IPS DF 4.7 (cell line): ENCODE measurements at regions not wholly inside any gene's neighbourhood (a gene's known extent, or its start where the extent isn't known, plus 50 kb on each side); places are given as distances from the start of the nearest gene placed in this dataset.
"Not testable (repeated sequence)": the region's sequence is repeated elsewhere in the genome, so short reads cannot be mapped to it uniquely, and the experiment has no call there.

Source experiments
- DNase-seq: peaks from one replicate; pipeline ENCODE4 v3.0.0-alpha.2; 2013; ENCODE audit warnings: low spot score; ENCODE audit errors: extremely low read depth

GRCh38 chr4:169898095-169898494 lies 128.1 kb downstream of the MFAP3L start:
- no peak for DNase-seq

GRCh38 chr4:169894767-169895166 lies 131.4 kb downstream of the MFAP3L start:
- DNase-seq, result not testable (repeated sequence)

- no peak for DNase-seq
Measured at GRCh38 chr4:169885893-169886292, 128.1 kb upstream of the HPF1 start.

GRCh38 chr4:169881769-169882168 lies 124.0 kb upstream of the HPF1 start:
- DNase-seq, result no peak

- no peak for DNase-seq
Measured at GRCh38 chr4:169870507-169870906, 112.8 kb upstream of the HPF1 start.

GRCh38 chr4:169869490-169869889 lies 111.7 kb upstream of the HPF1 start:
- no peak for DNase-seq

GRCh38 chr4:169861593-169861992 lies 103.8 kb upstream of the HPF1 start:
- DNase-seq, result no peak

GRCh38 chr4:169859366-169860216 lies 101.8 kb upstream of the HPF1 start:
- DNase-seq, result no peak

- no peak for DNase-seq
Measured at GRCh38 chr4:169854090-169854489, 96.3 kb upstream of the HPF1 start.

GRCh38 chr4:169852481-169852880 lies 94.7 kb upstream of the HPF1 start:
- no peak for DNase-seq

- DNase-seq, result no peak
Measured at GRCh38 chr4:169851750-169852149, 94.0 kb upstream of the HPF1 start.

GRCh38 chr4:169849456-169849855 lies 91.7 kb upstream of the HPF1 start:
- no peak for DNase-seq

GRCh38 chr4:169848018-169848417 lies 90.3 kb upstream of the HPF1 start:
- no peak for DNase-seq

- DNase-seq, result no peak
Measured at GRCh38 chr4:169847171-169847570, 89.4 kb upstream of the HPF1 start.

GRCh38 chr4:169846396-169846795 lies 88.7 kb upstream of the HPF1 start:
- no peak for DNase-seq

- no peak for DNase-seq
Measured at GRCh38 chr4:169841776-169842175, 84.0 kb upstream of the HPF1 start.

GRCh38 chr4:169840554-169840953 lies 82.8 kb upstream of the HPF1 start:
- DNase-seq, result no peak

GRCh38 chr4:169828329-169828728 lies 70.6 kb upstream of the HPF1 start:
- DNase-seq, result not testable (repeated sequence)

- DNase-seq, result no peak
Measured at GRCh38 chr4:169826634-169827187, 69.0 kb upstream of the HPF1 start.

GRCh38 chr4:169823685-169824084 lies 65.9 kb upstream of the HPF1 start:
- peak; percentile 51 for DNase-seq

GRCh38 chr4:169821402-169821801 lies 63.7 kb upstream of the HPF1 start:
- no peak for DNase-seq

GRCh38 chr4:169818063-169818679 lies 60.4 kb upstream of the HPF1 start:
- no peak for DNase-seq

GRCh38 chr4:169815606-169816005 lies 57.9 kb upstream of the HPF1 start:
- no peak for DNase-seq
